ENCODE measurements at regions not wholly inside any gene's neighbourhood (a gene's known extent, or its start where the extent isn't known, plus 50 kb on each side); places are given as distances from the start of the nearest gene placed in this dataset.

DNA sequence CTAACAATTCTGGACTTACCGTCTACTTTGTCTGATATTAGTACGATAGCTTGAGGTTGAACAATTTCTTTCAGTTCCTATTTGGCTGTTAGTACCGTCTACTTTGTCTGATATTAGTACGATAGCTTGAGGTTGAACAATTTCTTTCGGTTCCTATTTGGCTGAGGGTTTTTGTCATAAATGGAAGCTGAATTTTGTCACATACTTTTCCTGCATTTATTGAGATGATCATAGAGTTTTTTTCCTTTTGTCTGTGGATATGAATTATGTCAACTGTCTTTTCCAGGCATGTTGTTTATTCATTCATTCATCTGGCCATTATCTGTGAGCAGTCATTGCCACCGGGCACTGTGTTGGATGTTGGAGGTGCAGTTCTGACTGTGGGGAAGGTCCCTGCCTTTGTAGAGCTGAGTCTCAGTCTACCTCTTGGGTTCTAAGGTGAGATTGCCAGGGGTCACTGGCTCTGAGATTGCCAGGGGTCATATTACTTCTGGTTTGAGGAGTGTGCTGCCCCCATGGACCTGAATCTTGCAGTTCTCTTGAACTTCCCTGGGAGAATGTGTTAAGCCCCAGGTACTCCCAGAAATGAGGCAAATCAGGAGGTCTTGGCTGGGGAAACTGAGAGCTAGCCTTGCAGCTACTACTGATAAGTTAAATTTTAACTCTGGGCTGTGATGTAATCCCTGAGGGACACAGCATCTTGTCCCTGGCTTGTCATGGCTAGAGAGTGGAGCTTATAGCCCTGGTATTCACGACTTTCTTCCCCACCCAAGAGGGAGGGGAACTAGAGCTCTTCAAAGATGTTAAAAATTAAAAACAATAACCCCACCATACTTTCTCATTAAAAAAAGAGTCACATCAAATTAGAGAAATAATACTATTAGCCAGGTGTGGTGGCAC, 89.1 kb upstream of the MBOAT2 start (continued):
- TF ChIP-seq MYB (IDR thresholded peaks at IDR 0.05; ENCODE audit: borderline replicate concordance, low read depth, low read length) (no peak), BACH1 (IDR thresholded peaks at IDR 0.05; ENCODE audit: borderline replicate concordance) (peak; percentile 80; the same call in 1 of the 2 replicates), CBFB (IDR thresholded peaks at IDR 0.05; ENCODE audit: low read depth) (peak; percentile 56; the same call in 1 of the 2 replicates), YBX1 (IDR thresholded peaks at IDR 0.05) (no peak), ETV6 (conservative IDR thresholded peaks at IDR 0.05 in 1 of 2, IDR thresholded peaks at IDR 0.05 in 1 of 2; ENCODE audit: borderline replicate concordance in 1 of 2, low read depth in 1 of 2) (peak in 1 of 2 experiments; percentile 29; a peak in 1 of 4 replicates), MTA2 (IDR thresholded peaks at IDR 0.05; ENCODE audit: low read depth) (peak; percentile 93), ZNF274 (IDR thresholded peaks at IDR 0.05; ENCODE audit: insufficient read depth, insufficient read length) (no peak), CREM (IDR thresholded peaks at IDR 0.05; ENCODE audit: low read depth) (0 out of 2 replicates have a peak, but pooled peaks have one; percentile 38), STAT1 (conservative IDR thresholded peaks at IDR 0.05) (no peak), RFX5 (IDR thresholded peaks at IDR 0.05; ENCODE audit: low read depth, low read length) (no peak), SRF (IDR thresholded peaks at IDR 0.05; ENCODE audit: low read depth in 2 of 2, low read length in 2 of 2) (no peak), HDGF (IDR thresholded peaks at IDR 0.05) (no peak), NRF1 (conservative IDR thresholded peaks at IDR 0.05; ENCODE audit: low read depth, low read length) (no peak), SUPT20H (IDR thresholded peaks at IDR 0.05; ENCODE audit: borderline replicate concordance, control insufficient read depth, low read depth, low read length) (no peak), RAD21 (IDR thresholded peaks at IDR 0.05; ENCODE audit: insufficient read depth, low read depth, low read length) (no peak), EP300 (IDR thresholded peaks at IDR 0.05; ENCODE audit: borderline replicate concordance in 1 of 2, control insufficient read depth in 1 of 2, low read depth in 2 of 2, low read length in 2 of 2) (peak; percentile 75 to 92; a peak in 2 of 4 replicates), WRNIP1 (IDR thresholded peaks at IDR 0.05; ENCODE audit: borderline replicate concordance, low read depth, low read length) (no peak)
- TF ChIP-seq, protein P1, sequence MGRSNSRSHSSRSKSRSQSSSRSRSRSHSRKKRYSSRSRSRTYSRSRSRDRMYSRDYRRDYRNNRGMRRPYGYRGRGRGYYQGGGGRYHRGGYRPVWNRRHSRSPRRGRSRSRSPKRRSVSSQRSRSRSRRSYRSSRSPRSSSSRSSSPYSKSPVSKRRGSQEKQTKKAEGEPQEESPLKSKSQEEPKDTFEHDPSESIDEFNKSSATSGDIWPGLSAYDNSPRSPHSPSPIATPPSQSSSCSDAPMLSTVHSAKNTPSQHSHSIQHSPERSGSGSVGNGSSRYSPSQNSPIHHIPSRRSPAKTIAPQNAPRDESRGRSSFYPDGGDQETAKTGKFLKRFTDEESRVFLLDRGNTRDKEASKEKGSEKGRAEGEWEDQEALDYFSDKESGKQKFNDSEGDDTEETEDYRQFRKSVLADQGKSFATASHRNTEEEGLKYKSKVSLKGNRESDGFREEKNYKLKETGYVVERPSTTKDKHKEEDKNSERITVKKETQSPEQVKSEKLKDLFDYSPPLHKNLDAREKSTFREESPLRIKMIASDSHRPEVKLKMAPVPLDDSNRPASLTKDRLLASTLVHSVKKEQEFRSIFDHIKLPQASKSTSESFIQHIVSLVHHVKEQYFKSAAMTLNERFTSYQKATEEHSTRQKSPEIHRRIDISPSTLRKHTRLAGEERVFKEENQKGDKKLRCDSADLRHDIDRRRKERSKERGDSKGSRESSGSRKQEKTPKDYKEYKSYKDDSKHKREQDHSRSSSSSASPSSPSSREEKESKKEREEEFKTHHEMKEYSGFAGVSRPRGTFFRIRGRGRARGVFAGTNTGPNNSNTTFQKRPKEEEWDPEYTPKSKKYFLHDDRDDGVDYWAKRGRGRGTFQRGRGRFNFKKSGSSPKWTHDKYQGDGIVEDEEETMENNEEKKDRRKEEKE (IDR thresholded peaks at IDR 0.05) = no peak
- TF ChIP-seq, protein P2, sequence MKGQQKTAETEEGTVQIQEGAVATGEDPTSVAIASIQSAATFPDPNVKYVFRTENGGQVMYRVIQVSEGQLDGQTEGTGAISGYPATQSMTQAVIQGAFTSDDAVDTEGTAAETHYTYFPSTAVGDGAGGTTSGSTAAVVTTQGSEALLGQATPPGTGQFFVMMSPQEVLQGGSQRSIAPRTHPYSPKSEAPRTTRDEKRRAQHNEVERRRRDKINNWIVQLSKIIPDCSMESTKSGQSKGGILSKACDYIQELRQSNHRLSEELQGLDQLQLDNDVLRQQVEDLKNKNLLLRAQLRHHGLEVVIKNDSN (IDR thresholded peaks at IDR 0.05; ENCODE audit: borderline replicate concordance, extremely low read length, insufficient read depth, low read depth, low read length) = no peak
- TF ChIP-seq, protein P3, sequence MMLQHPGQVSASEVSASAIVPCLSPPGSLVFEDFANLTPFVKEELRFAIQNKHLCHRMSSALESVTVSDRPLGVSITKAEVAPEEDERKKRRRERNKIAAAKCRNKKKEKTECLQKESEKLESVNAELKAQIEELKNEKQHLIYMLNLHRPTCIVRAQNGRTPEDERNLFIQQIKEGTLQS (IDR thresholded peaks at IDR 0.05; ENCODE audit: borderline replicate concordance, extremely low read depth, low read depth, low read length) = no peak
- TF ChIP-seq, protein P4, sequence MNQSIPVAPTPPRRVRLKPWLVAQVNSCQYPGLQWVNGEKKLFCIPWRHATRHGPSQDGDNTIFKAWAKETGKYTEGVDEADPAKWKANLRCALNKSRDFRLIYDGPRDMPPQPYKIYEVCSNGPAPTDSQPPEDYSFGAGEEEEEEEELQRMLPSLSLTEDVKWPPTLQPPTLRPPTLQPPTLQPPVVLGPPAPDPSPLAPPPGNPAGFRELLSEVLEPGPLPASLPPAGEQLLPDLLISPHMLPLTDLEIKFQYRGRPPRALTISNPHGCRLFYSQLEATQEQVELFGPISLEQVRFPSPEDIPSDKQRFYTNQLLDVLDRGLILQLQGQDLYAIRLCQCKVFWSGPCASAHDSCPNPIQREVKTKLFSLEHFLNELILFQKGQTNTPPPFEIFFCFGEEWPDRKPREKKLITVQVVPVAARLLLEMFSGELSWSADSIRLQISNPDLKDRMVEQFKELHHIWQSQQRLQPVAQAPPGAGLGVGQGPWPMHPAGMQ (IDR thresholded peaks at IDR 0.05; ENCODE audit: borderline replicate concordance) = no peak
- TF ChIP-seq, protein P5, sequence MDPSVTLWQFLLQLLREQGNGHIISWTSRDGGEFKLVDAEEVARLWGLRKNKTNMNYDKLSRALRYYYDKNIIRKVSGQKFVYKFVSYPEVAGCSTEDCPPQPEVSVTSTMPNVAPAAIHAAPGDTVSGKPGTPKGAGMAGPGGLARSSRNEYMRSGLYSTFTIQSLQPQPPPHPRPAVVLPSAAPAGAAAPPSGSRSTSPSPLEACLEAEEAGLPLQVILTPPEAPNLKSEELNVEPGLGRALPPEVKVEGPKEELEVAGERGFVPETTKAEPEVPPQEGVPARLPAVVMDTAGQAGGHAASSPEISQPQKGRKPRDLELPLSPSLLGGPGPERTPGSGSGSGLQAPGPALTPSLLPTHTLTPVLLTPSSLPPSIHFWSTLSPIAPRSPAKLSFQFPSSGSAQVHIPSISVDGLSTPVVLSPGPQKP (IDR thresholded peaks at IDR 0.05; ENCODE audit: low read depth, low read length) = no peak
